SW 1271 (cell line): ENCODE measurements at regions not wholly inside any gene's neighbourhood (a gene's known extent, or its start where the extent isn't known, plus 50 kb on each side); places are given as distances from the start of the nearest gene placed in this dataset.

Experiments used
- DNase-seq, 2 experiments: peaks; one replicate each; lab custom pipeline; 2025; lab: John Stamatoyannopoulos, UW

GRCh38 chr1:38402230-38402815 is 355.7 kb upstream of the POU3F1 start:
- no peak for DNase-seq

- DNase-seq, result no peak
Observed at GRCh38 chr1:38396606-38397005, 350.0 kb upstream of the POU3F1 start.

- no peak for DNase-seq
Observed at GRCh38 chr1:38394303-38394702, 347.7 kb upstream of the POU3F1 start.

GRCh38 chr1:38392861-38393260 is 346.3 kb upstream of the POU3F1 start:
- DNase-seq, result no peak

GRCh38 chr1:38381256-38381655 is 334.7 kb upstream of the POU3F1 start:
- DNase-seq, result no peak

- no peak for DNase-seq
Observed at GRCh38 chr1:38376577-38376976, 330.0 kb upstream of the POU3F1 start.

- no peak for DNase-seq
Observed at GRCh38 chr1:38375035-38375434, 328.4 kb upstream of the POU3F1 start.

- no peak for DNase-seq
Observed at GRCh38 chr1:38371505-38371844, 324.9 kb upstream of the POU3F1 start.

- no peak for DNase-seq
Observed at GRCh38 chr1:38370716-38371504, 324.3 kb upstream of the POU3F1 start.

- no peak for DNase-seq
Observed at GRCh38 chr1:38365242-38365641, 318.6 kb upstream of the POU3F1 start.

GRCh38 chr1:38361566-38361965 is 315.0 kb upstream of the POU3F1 start:
- no peak for DNase-seq

GRCh38 chr1:38360807-38361206 is 314.2 kb upstream of the POU3F1 start:
- no peak for DNase-seq

GRCh38 chr1:38353956-38354355 is 307.4 kb upstream of the POU3F1 start:
- no peak for DNase-seq

GRCh38 chr1:38352869-38353268 is 306.3 kb upstream of the POU3F1 start:
- no peak for DNase-seq

- DNase-seq, result no peak
Observed at GRCh38 chr1:38347446-38348175, 301.0 kb upstream of the POU3F1 start.

- no peak for DNase-seq
Observed at GRCh38 chr1:38344716-38345115, 298.1 kb upstream of the POU3F1 start.

GRCh38 chr1:38341694-38342093 is 295.1 kb upstream of the POU3F1 start:
- no peak for DNase-seq

- DNase-seq, result no peak
Observed at GRCh38 chr1:38340409-38340808, 293.8 kb upstream of the POU3F1 start.

GRCh38 chr1:38337711-38338110 is 291.1 kb upstream of the POU3F1 start:
- DNase-seq, result no peak

GRCh38 chr1:38336961-38337360 is 290.4 kb upstream of the POU3F1 start:
- no peak for DNase-seq

- DNase-seq, result no peak
Observed at GRCh38 chr1:38336301-38336923, 289.8 kb upstream of the POU3F1 start.

GRCh38 chr1:38334930-38335592 is 288.5 kb upstream of the POU3F1 start:
- DNase-seq, result no peak
